IMR-90 (cell line): ENCODE measurements at regions not wholly inside any gene's neighbourhood (a gene's known extent, or its start where the extent isn't known, plus 50 kb on each side); places are given as distances from the start of the nearest gene placed in this dataset.

Source experiments
- BHLHE40 ChIP-seq: fragments of 150-350 bp; IDR thresholded peaks from 2 replicates; pipeline ENCODE4 v1.6.1; 2016; ENCODE audit warnings: mild to moderate bottlenecking, low read depth, low read length
- CEBPB ChIP-seq: IDR thresholded peaks from 2 replicates; pipeline ENCODE4 v1.6.1; 2012; ENCODE audit warnings: low read depth, low read length, improper control_type of control experiment
- CTCF ChIP-seq: conservative IDR thresholded peaks from 2 replicates; pipeline ENCODE4 v1.5.1; 2012; ENCODE audit warnings: mild to moderate bottlenecking, low read depth, low read length, improper control_type of control experiment
- MAFK ChIP-seq: IDR thresholded peaks from 2 replicates; pipeline ENCODE4 v1.6.1; 2012; ENCODE audit warnings: low read depth, low read length, improper control_type of control experiment
- POLR2A ChIP-seq: IDR thresholded peaks from 2 replicates; pipeline ENCODE4 v1.6.1; 2012; ENCODE audit warnings: mild to moderate bottlenecking, low read depth, low read length
- RFX5 ChIP-seq: IDR thresholded peaks from 2 replicates; pipeline ENCODE4 v1.8.0; 2012; ENCODE audit warnings: low read depth, mild to moderate bottlenecking, low read length, moderate library complexity
- SMC3 ChIP-seq: fragments of 150-350 bp; IDR thresholded peaks from 2 replicates; pipeline ENCODE4 v1.6.1; 2016; ENCODE audit warnings: low read depth, mild to moderate bottlenecking, antibody characterized with exemption, low read length, moderate library complexity
- USF2 ChIP-seq: fragments of 150-350 bp; IDR thresholded peaks from 2 replicates; pipeline ENCODE4 v1.6.1; 2017; ENCODE audit warnings: mild to moderate bottlenecking, antibody characterized with exemption, low read length, low read depth

GRCh38 chr4:153947124-153947523, 158.2 kb upstream of the SFRP2 start:
- no peak for TF ChIP-seq USF2
- no peak for TF ChIP-seq BHLHE40
- no peak for TF ChIP-seq CTCF
- TF ChIP-seq POLR2A = no peak
- TF ChIP-seq SMC3 = no peak
- TF ChIP-seq MAFK = no peak
- TF ChIP-seq RFX5 = no peak
- TF ChIP-seq CEBPB = no peak
